GM12873 (cell line): ENCODE measurements at regions not wholly inside any gene's neighbourhood (a gene's known extent, or its start where the extent isn't known, plus 50 kb on each side); places are given as distances from the start of the nearest gene placed in this dataset.

Experiments
- CTCF ChIP-seq: IDR thresholded peaks from 2 replicates; pipeline ENCODE4 v1.5.1; 2012; ENCODE audit warnings: low read depth, mild to moderate bottlenecking, moderate library complexity, low read length, control low read depth; ENCODE audit not compliant: insufficient read depth; ENCODE audit errors: missing control alignments

- no peak for TF ChIP-seq CTCF
Measured at GRCh38 chr5:114001076-114001475, 360.8 kb upstream of the KCNN2 start.

GRCh38 chr5:114006582-114006981, 355.3 kb upstream of the KCNN2 start:
- TF ChIP-seq CTCF: no peak

GRCh38 chr5:114007678-114008077, 354.2 kb upstream of the KCNN2 start:
- TF ChIP-seq CTCF: no peak

GRCh38 chr5:114010362-114010761, 351.5 kb upstream of the KCNN2 start:
- TF ChIP-seq CTCF: no peak

GRCh38 chr5:114018186-114018585, 343.7 kb upstream of the KCNN2 start:
- no peak for TF ChIP-seq CTCF

- no peak for TF ChIP-seq CTCF
Measured at GRCh38 chr5:114038756-114039155, 323.1 kb upstream of the KCNN2 start.

GRCh38 chr5:114050087-114050486, 311.8 kb upstream of the KCNN2 start:
- no peak for TF ChIP-seq CTCF
